Neural crest cell (in vitro differentiated cells): ENCODE measurements at regions not wholly inside any gene's neighbourhood (a gene's known extent, or its start where the extent isn't known, plus 50 kb on each side); places are given as distances from the start of the nearest gene placed in this dataset.
"Not testable (repeated sequence)": the region's sequence is repeated elsewhere in the genome, so short reads cannot be mapped to it uniquely, and the experiment has no call there.

Experiments
- DNase-seq: peaks from one replicate; pipeline ENCODE4 v3.0.0; 2021; ENCODE audit warnings: low read depth, mixed read lengths, low spot score
- H3K27ac Mint-ChIP-seq: one replicate; pipeline ENCODE4 v1.8.0; 2021; ENCODE audit warnings: mild to moderate bottlenecking, mixed read lengths; ENCODE audit not compliant: unreplicated experiment
- H3K27me3 Mint-ChIP-seq: 2 replicates; pipeline ENCODE4 v1.8.0; 2021; ENCODE audit warnings: low read depth, mild to moderate bottlenecking, mixed read lengths
- H3K36me3 Mint-ChIP-seq: 2 replicates; pipeline ENCODE4 v1.8.0; 2021; ENCODE audit warnings: low read depth, mild to moderate bottlenecking, mixed read lengths
- H3K4me1 Mint-ChIP-seq: 2 replicates; pipeline ENCODE4 v1.8.0; 2021; ENCODE audit warnings: mixed read lengths
- H3K4me3 Mint-ChIP-seq: one replicate; pipeline ENCODE4 v1.8.0; 2021; ENCODE audit warnings: mild to moderate bottlenecking, mixed read lengths
- H3K9me3 Mint-ChIP-seq: 2 replicates; pipeline ENCODE4 v1.8.0; 2021; ENCODE audit warnings: mixed read lengths
- TF ChIP-seq, protein P1 (sequence below): fragments of 200-600 bp; sonication (generic); conservative IDR thresholded peaks from 2 replicates; pipeline ENCODE4 v1.5.0; 2021; ENCODE audit warnings: antibody characterized with exemption, mild to moderate bottlenecking

DNA sequence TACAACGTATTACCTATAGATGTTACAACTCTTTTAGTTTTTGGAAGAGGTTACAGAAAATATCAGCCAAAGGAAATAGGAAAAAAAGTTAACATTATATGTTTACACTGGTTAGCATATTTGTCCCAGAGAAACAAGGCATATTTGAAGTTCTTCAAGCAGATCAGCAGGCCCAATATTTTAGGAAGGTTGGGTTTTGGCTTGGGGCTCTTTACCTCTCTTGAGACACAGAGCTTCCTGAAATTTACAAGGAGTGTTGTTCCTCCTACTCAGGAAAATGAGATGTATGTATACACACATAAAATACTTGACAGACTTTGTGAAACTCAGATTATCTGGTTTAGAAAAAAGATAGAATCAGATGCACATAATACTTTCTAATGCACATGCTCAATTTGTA, 323.6 kb downstream of the HGF start:
- Mint-ChIP-seq H3K36me3 (peaks cover 2% of the 10 kb centered on the region), H3K4me1 (no peaks in the 10 kb centered on the region), H3K27me3 (no peaks in the 10 kb centered on the region), H3K9me3 (peaks cover 5% of the 10 kb centered on the region), H3K27ac (no peak overlapping the region), H3K4me3 (no peak overlapping the region)
- no peak for DNase-seq
- TF ChIP-seq, protein P1, sequence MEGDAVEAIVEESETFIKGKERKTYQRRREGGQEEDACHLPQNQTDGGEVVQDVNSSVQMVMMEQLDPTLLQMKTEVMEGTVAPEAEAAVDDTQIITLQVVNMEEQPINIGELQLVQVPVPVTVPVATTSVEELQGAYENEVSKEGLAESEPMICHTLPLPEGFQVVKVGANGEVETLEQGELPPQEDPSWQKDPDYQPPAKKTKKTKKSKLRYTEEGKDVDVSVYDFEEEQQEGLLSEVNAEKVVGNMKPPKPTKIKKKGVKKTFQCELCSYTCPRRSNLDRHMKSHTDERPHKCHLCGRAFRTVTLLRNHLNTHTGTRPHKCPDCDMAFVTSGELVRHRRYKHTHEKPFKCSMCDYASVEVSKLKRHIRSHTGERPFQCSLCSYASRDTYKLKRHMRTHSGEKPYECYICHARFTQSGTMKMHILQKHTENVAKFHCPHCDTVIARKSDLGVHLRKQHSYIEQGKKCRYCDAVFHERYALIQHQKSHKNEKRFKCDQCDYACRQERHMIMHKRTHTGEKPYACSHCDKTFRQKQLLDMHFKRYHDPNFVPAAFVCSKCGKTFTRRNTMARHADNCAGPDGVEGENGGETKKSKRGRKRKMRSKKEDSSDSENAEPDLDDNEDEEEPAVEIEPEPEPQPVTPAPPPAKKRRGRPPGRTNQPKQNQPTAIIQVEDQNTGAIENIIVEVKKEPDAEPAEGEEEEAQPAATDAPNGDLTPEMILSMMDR: no peak

DNA sequence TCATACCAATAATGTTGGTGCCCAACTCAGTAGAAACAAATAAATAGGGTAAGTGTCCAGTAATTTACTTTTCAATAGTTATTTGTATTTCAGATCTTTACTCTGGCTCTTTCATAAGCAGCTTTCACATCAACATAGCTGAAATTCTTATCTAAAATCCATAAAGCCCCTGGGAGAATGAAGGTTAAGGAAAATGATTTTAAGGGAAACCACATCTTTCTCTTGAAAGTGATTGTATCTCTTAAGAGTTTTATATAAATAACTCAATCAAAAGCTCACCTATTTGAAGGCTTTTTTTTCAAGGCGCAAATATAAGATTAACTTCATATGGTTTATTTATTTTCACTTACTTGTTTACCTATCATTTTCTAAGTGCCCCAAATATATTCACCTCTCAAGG, 324.4 kb downstream of the HGF start:
- Mint-ChIP-seq H3K27ac (no peak overlapping the region), H3K27me3 (no peaks in the 10 kb centered on the region), H3K9me3 (peaks cover 1% of the 10 kb centered on the region), H3K36me3 (no peaks in the 10 kb centered on the region), H3K4me3 (no peak overlapping the region), H3K4me1 (no peaks in the 10 kb centered on the region)
- TF ChIP-seq, protein P1: no peak
- no peak for DNase-seq

DNA sequence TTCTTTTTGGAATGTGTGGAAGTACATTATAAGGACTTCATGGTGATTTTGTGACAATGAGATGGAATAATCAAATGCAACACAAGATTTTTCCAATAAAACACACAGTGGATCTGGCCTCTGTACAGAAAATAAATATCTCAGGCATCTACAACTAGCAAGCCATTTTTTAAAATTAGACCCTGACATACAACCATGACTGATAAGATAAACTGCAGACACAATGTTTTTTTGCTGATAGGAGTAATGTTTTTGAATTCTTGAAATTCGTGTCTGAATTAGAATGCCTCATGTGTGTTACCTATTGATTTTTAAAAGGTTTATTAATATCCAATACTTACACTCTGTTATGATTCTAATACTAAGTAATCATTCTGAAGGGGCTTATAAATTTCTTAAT, 328.1 kb downstream of the HGF start:
- Mint-ChIP-seq H3K36me3 (peaks cover 5% of the 10 kb centered on the region), H3K9me3 (peaks cover 5% of the 10 kb centered on the region), H3K27me3 (no peaks in the 10 kb centered on the region), H3K27ac (no peak overlapping the region), H3K4me1 (peaks cover 10% of the 10 kb centered on the region), H3K4me3 (no peak overlapping the region)
- DNase-seq: no peak
- TF ChIP-seq, protein P1: no peak

DNA sequence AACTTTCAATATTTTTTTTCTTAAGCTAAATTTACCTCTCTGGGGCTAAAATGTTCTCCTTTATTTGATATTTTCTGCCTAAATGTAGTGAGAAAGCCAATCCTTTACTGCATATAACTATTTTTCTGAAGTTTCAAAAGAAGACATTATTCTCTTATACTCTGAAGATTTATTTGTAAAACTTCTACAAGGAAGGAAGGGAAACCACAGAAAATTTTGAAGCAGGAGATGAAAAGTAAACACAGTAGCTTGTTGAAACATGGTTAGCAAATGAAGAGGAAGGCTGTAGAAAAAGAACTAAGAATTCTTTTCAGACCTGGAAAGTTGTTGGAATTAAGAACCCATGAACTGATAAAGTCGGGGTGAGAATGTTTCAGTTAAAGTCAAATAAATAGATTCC, 330.3 kb downstream of the HGF start:
- DNase-seq: no peak
- no peak overlapping the region for H3K27ac Mint-ChIP-seq
- no peak overlapping the region for H3K4me3 Mint-ChIP-seq
- H3K27me3 Mint-ChIP-seq: no peaks in the 10 kb centered on the region
- H3K36me3 Mint-ChIP-seq: peaks cover 5% of the 10 kb centered on the region
- peaks cover 11% of the 10 kb centered on the region for H3K9me3 Mint-ChIP-seq
- TF ChIP-seq, protein P1: no peak
- H3K4me1 Mint-ChIP-seq: peaks cover 10% of the 10 kb centered on the region

DNA sequence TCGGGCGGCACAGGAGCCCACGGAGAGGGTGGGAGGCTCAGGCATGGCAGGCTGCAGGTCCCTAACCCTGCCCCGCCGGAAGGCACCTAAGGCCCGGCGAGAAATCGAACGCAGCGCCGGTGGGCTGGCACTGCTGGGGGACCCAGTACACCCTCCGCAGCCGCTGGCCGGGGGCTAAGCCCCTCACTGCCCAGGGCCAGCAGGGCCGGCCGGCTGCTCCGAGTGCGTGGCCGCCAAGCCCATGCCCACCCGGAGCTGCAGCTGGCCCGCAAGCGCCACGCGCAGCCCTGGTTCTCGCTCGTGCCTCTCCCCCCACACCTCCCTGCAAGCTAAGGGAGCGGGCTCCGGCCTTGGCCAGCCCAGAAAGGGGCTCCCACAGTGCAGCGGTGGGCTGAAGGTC, 332.7 kb downstream of the HGF start:
- not testable (repeated sequence) for H3K27ac Mint-ChIP-seq, H3K4me3 Mint-ChIP-seq, H3K4me1 Mint-ChIP-seq, H3K36me3 Mint-ChIP-seq, DNase-seq, H3K27me3 Mint-ChIP-seq
- H3K9me3 Mint-ChIP-seq: peaks cover 11% of the 10 kb centered on the region

DNA sequence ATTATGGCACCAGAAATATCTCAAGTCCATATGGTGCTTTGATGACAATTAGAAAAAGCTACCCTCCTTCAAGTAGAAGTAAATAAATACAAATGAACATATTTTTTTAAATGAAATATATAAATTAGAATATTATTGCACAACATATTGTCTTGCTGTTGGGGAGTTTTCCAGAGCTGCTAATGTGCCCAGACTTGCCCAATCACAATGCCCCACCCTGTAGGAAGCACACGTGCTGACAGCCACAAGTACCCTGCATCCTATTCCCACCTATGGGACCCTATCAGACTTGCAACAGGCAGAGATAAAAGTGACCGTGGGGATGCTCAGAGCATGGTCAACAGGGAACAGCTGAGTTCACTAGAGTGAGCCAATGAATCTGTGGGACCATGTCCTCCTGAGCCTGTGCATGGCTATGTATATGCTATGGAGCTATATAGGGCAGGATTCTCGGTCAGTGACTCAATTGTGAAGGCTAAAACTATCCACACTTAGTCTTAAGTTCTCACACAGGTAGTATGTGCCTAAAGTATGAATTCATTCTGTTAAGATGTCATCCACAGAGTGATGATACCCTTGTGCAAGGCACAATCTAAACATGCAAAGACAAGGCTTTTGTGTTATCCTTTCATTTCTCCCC, 336.0 kb downstream of the HGF start:
- Mint-ChIP-seq H3K9me3 (peaks cover 11% of the 10 kb centered on the region), H3K27me3 (no peaks in the 10 kb centered on the region), H3K36me3 (peaks cover 5% of the 10 kb centered on the region), H3K4me3 (no peak overlapping the region), H3K27ac (no peak overlapping the region), H3K4me1 (peaks cover 17% of the 10 kb centered on the region)
- no peak for DNase-seq
- TF ChIP-seq, protein P1: no peak
